ENCODE measurements at regions not wholly inside any gene's neighbourhood (a gene's known extent, or its start where the extent isn't known, plus 50 kb on each side); places are given as distances from the start of the nearest gene placed in this dataset.

DNA sequence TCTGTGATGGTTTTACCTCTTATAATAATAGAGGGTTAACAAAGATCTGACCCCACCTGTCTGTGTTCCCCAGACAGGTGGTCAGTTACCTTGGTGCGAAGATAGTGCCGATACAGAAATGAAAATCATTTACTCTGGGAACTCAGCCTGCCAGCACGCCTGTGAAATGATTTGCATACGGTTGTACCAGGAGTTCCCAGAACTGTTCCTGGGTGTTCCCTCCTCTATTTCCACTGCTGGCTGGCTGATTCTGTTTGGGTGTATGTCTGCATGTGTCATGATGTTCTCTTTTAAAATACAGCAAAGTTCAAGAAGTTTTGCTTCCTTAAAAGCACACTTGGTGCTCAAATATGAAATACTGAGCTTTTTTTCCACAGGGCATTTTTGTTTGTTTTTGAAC is 527.1 kb downstream of the FGF9 start:
- Histone ChIP-seq H3K4me3 (ENCODE audit: insufficient read depth, low read depth, low read length) (no peak overlapping the region), H3K79me2 (ENCODE audit: insufficient read depth, low read length) (no peaks in the 10 kb centered on the region), H3K4me1 (ENCODE audit: insufficient read depth, low read length) (no peaks in the 10 kb centered on the region), H3K27me3 (ENCODE audit: insufficient read depth, low read length) (no peaks in the 10 kb centered on the region), H2AFZ (ENCODE audit: low read depth, low read length) (no peak overlapping the region), H3K36me3 (ENCODE audit: insufficient read depth, low read length) (no peaks in the 10 kb centered on the region), H3K9ac (ENCODE audit: low read length) (no peak overlapping the region), H4K20me1 (ENCODE audit: insufficient read depth, low read length) (no peaks in the 10 kb centered on the region), H3K9me3 (ENCODE audit: insufficient read depth, low read depth, low read length) (peaks cover 9% of the 10 kb centered on the region), H3K4me2 (ENCODE audit: low read length) (no peak overlapping the region), H3K27ac (ENCODE audit: low read depth, low read length) (no peak overlapping the region)
- Mint-ChIP-seq H3K4me1 (ENCODE audit: low read depth, unreplicated experiment) (no peaks in the 10 kb centered on the region), H3K27ac (ENCODE audit: unreplicated experiment) (no peak overlapping the region), H3K4me3 (ENCODE audit: unreplicated experiment) (no peak overlapping the region), H3K36me3 (ENCODE audit: low read depth, unreplicated experiment) (no peaks in the 10 kb centered on the region), H3K9me3 (ENCODE audit: unreplicated experiment) (no peaks in the 10 kb centered on the region), H3K27me3 (ENCODE audit: low read depth, unreplicated experiment) (peaks cover 2% of the 10 kb centered on the region)
- DNase-seq (ENCODE audit: low read depth), result no peak
- FAIRE-seq, result no peak
- TF ChIP-seq EZH2 (IDR thresholded peaks at IDR 0.05; ENCODE audit: insufficient read depth, low read length), result no peak
- TF ChIP-seq CTCF (IDR thresholded peaks at IDR 0.05; ENCODE audit: insufficient read depth, low read depth, low read length), result no peak

- H3K27me3 Mint-ChIP-seq (ENCODE audit: low read depth, unreplicated experiment), result peaks cover 2% of the 10 kb centered on the region
- H3K36me3 Mint-ChIP-seq (ENCODE audit: low read depth, unreplicated experiment), result no peaks in the 10 kb centered on the region
- H3K27ac Mint-ChIP-seq (ENCODE audit: unreplicated experiment), result no peak overlapping the region
- H2AFZ ChIP-seq (ENCODE audit: low read depth, low read length), result no peak overlapping the region
- DNase-seq (ENCODE audit: low read depth), result no peak
- peaks cover under 1% of the 10 kb centered on the region for H3K9me3 Mint-ChIP-seq (ENCODE audit: unreplicated experiment)
- no peak for FAIRE-seq
- no peak overlapping the region for H3K9ac ChIP-seq (ENCODE audit: low read length)
- H3K4me2 ChIP-seq (ENCODE audit: low read length), result no peak overlapping the region
- H3K27ac ChIP-seq (ENCODE audit: low read depth, low read length), result no peak overlapping the region
- H3K4me3 Mint-ChIP-seq (ENCODE audit: unreplicated experiment), result no peak overlapping the region
- no peaks in the 10 kb centered on the region for H3K27me3 ChIP-seq (ENCODE audit: insufficient read depth, low read length)
- H3K36me3 ChIP-seq (ENCODE audit: insufficient read depth, low read length), result no peaks in the 10 kb centered on the region
- TF ChIP-seq EZH2 (IDR thresholded peaks at IDR 0.05; ENCODE audit: insufficient read depth, low read length) (no peak), CTCF (IDR thresholded peaks at IDR 0.05; ENCODE audit: insufficient read depth, low read depth, low read length) (no peak)
- no peaks in the 10 kb centered on the region for H3K4me1 Mint-ChIP-seq (ENCODE audit: low read depth, unreplicated experiment)
- peaks cover 9% of the 10 kb centered on the region for H3K9me3 ChIP-seq (ENCODE audit: insufficient read depth, low read depth, low read length)
- H3K79me2 ChIP-seq (ENCODE audit: insufficient read depth, low read length), result no peaks in the 10 kb centered on the region
- H3K4me3 ChIP-seq (ENCODE audit: insufficient read depth, low read depth, low read length), result no peak overlapping the region
- no peaks in the 10 kb centered on the region for H4K20me1 ChIP-seq (ENCODE audit: insufficient read depth, low read length)
- H3K4me1 ChIP-seq (ENCODE audit: insufficient read depth, low read length), result no peaks in the 10 kb centered on the region
These were observed 527.9 kb downstream of the FGF9 start for GRCh38 chr13:22198641-22199217.

GRCh38 chr13:22200440-22200839 is 529.6 kb downstream of the FGF9 start:
- no peaks in the 10 kb centered on the region for H3K36me3 Mint-ChIP-seq (ENCODE audit: low read depth, unreplicated experiment)

More at GRCh38 chr13:22200440-22200839, 529.6 kb downstream of the FGF9 start:
- H3K27ac Mint-ChIP-seq (ENCODE audit: unreplicated experiment), result no peak overlapping the region
- no peaks in the 10 kb centered on the region for H4K20me1 ChIP-seq (ENCODE audit: insufficient read depth, low read length)
- FAIRE-seq, result no peak
- peaks cover 3% of the 10 kb centered on the region for H3K9me3 Mint-ChIP-seq (ENCODE audit: unreplicated experiment)
- H3K4me2 ChIP-seq (ENCODE audit: low read length), result no peak overlapping the region
- peaks cover 4% of the 10 kb centered on the region for H3K27me3 Mint-ChIP-seq (ENCODE audit: low read depth, unreplicated experiment)
- H3K36me3 ChIP-seq (ENCODE audit: insufficient read depth, low read length), result no peaks in the 10 kb centered on the region
- H3K27ac ChIP-seq (ENCODE audit: low read depth, low read length), result no peak overlapping the region
- peaks cover 4% of the 10 kb centered on the region for H3K9me3 ChIP-seq (ENCODE audit: insufficient read depth, low read depth, low read length)
- no peak for TF ChIP-seq EZH2 (IDR thresholded peaks at IDR 0.05; ENCODE audit: insufficient read depth, low read length)
- no peaks in the 10 kb centered on the region for H3K4me1 ChIP-seq (ENCODE audit: insufficient read depth, low read length)
- no peaks in the 10 kb centered on the region for H3K4me1 Mint-ChIP-seq (ENCODE audit: low read depth, unreplicated experiment)
- no peaks in the 10 kb centered on the region for H3K27me3 ChIP-seq (ENCODE audit: insufficient read depth, low read length)
- H3K79me2 ChIP-seq (ENCODE audit: insufficient read depth, low read length), result no peaks in the 10 kb centered on the region
- no peak overlapping the region for H3K4me3 Mint-ChIP-seq (ENCODE audit: unreplicated experiment)
- H3K4me3 ChIP-seq (ENCODE audit: insufficient read depth, low read depth, low read length), result no peak overlapping the region
- H2AFZ ChIP-seq (ENCODE audit: low read depth, low read length), result no peak overlapping the region
- DNase-seq (ENCODE audit: low read depth), result no peak
- no peak overlapping the region for H3K9ac ChIP-seq (ENCODE audit: low read length)
